OCI-LY1 (cell line): ENCODE measurements at regions not wholly inside any gene's neighbourhood (a gene's known extent, or its start where the extent isn't known, plus 50 kb on each side); places are given as distances from the start of the nearest gene placed in this dataset.

ENCODE experiments used
- H2AFZ ChIP-seq: fragments of 200-600 bp; sonication (generic), shearing (Covaris generic); 2 replicates; pipeline ENCODE4 v1.6.0; 2014; ENCODE audit warnings: antibody characterized with exemption, mild to moderate bottlenecking, low read length
- H3F3A ChIP-seq: fragments of 200-600 bp; sonication (generic), shearing (Covaris generic); 2 replicates; pipeline ENCODE4 v1.6.0; 2014; ENCODE audit warnings: mild to moderate bottlenecking, antibody characterized with exemption, low read length, moderate library complexity; ENCODE audit not compliant: insufficient read depth
- H3K27ac ChIP-seq: fragments of 200-600 bp; sonication (generic); 2 replicates; pipeline ENCODE4 v1.5.1; 2014; ENCODE audit warnings: low read length, mixed run types, mild to moderate bottlenecking, low read depth; ENCODE audit not compliant: poor library complexity, severe bottlenecking
- H3K27me3 ChIP-seq: fragments of 200-600 bp; sonication (generic); 2 replicates; pipeline ENCODE4 v1.6.0; 2014; ENCODE audit warnings: antibody characterized with exemption, mild to moderate bottlenecking, low read length, moderate library complexity; ENCODE audit not compliant: insufficient read depth
- H3K36me3 ChIP-seq: fragments of 200-600 bp; sonication (generic); 2 replicates; pipeline ENCODE4 v1.6.1; 2014; ENCODE audit warnings: mild to moderate bottlenecking, antibody characterized with exemption, low read length, moderate library complexity, mixed read lengths; ENCODE audit not compliant: insufficient read depth
- H3K4me1 ChIP-seq: fragments of 200-600 bp; sonication (generic); 2 replicates; pipeline ENCODE4 v1.5.1; 2014; ENCODE audit warnings: mild to moderate bottlenecking, low read length, moderate library complexity; ENCODE audit not compliant: insufficient read depth, severe bottlenecking
- H3K4me2 ChIP-seq: fragments of 200-600 bp; sonication (generic), shearing (Covaris generic); 2 replicates; pipeline ENCODE4 v1.6.1; 2014; ENCODE audit warnings: low read length
- H3K4me3 ChIP-seq: fragments of 200-600 bp; sonication (generic); 2 replicates; pipeline ENCODE4 v1.5.1; 2014; ENCODE audit warnings: low read length, low read depth, mild to moderate bottlenecking, mixed read lengths; ENCODE audit not compliant: poor library complexity, severe bottlenecking
- H3K79me2 ChIP-seq: fragments of 200-600 bp; shearing (Covaris generic); 2 replicates; pipeline ENCODE4 v1.6.1; 2016; ENCODE audit warnings: mixed run types, low read length, mixed read lengths; ENCODE audit not compliant: insufficient read depth
- H3K9ac ChIP-seq: fragments of 200-600 bp; sonication (generic), shearing (Covaris generic); 2 replicates; pipeline ENCODE4 v1.6.1; 2014; ENCODE audit warnings: mild to moderate bottlenecking, low read length, mixed read lengths
- H3K9me2 ChIP-seq: fragments of 200-600 bp; sonication (generic), shearing (Covaris generic); 2 replicates; pipeline ENCODE4 v1.6.1; 2014; ENCODE audit warnings: low read depth, mild to moderate bottlenecking, low read length, mixed read lengths
- H3K9me3 ChIP-seq: fragments of 200-600 bp; shearing (Covaris generic); 2 replicates; pipeline ENCODE4 v1.6.1; 2014; ENCODE audit warnings: low read length, mixed read lengths
- H4K20me1 ChIP-seq: fragments of 200-600 bp; sonication (generic), shearing (Covaris generic); 2 replicates; pipeline ENCODE4 v1.6.0; 2016; ENCODE audit warnings: mild to moderate bottlenecking, low read length; ENCODE audit not compliant: insufficient read depth
- CTCF ChIP-seq: fragments of 200-600 bp; sonication (generic), shearing (Covaris generic); IDR thresholded peaks from 2 replicates; pipeline ENCODE4 v1.5.1; 2017; ENCODE audit warnings: mild to moderate bottlenecking, antibody characterized with exemption, low read length, moderate library complexity, mixed read lengths
- EZH2 ChIP-seq: fragments of 200-600 bp; sonication (generic), shearing (Covaris generic); IDR thresholded peaks from 2 replicates; pipeline ENCODE4 v1.8.0; 2017; ENCODE audit warnings: borderline replicate concordance, mixed run types, mild to moderate bottlenecking, antibody characterized with exemption, low read length, moderate library complexity, mixed read lengths

GRCh38 chr17:79395545-79395944 lies 215.3 kb downstream of the RBFOX3 start:
- Histone ChIP-seq H3F3A (no peaks in the 10 kb centered on the region), H3K9me2 (no peaks in the 10 kb centered on the region), H3K36me3 (no peaks in the 10 kb centered on the region), H3K27ac (no peak overlapping the region), H3K27me3 (peaks cover 4% of the 10 kb centered on the region; the same call in 1 of the 2 replicates), H3K79me2 (no peaks in the 10 kb centered on the region), H4K20me1 (no peaks in the 10 kb centered on the region), H2AFZ (no peak overlapping the region), H3K4me3 (no peak overlapping the region), H3K9ac (no peak overlapping the region), H3K4me2 (no peak overlapping the region), H3K9me3 (no peaks in the 10 kb centered on the region), H3K4me1 (no peaks in the 10 kb centered on the region)
- TF ChIP-seq CTCF (no peak), EZH2 (no peak)

- H3K36me3 ChIP-seq: no peaks in the 10 kb centered on the region
- no peaks in the 10 kb centered on the region for H3F3A ChIP-seq
- H3K79me2 ChIP-seq: no peaks in the 10 kb centered on the region
- H3K9me3 ChIP-seq: no peaks in the 10 kb centered on the region
- TF ChIP-seq CTCF: no peak
- TF ChIP-seq EZH2: no peak
- H4K20me1 ChIP-seq: no peaks in the 10 kb centered on the region
- H3K4me3 ChIP-seq: no peak overlapping the region
- no peaks in the 10 kb centered on the region for H3K4me1 ChIP-seq
- H3K9ac ChIP-seq: no peak overlapping the region
- H3K4me2 ChIP-seq: no peak overlapping the region
- no peak overlapping the region for H2AFZ ChIP-seq
- no peaks in the 10 kb centered on the region for H3K9me2 ChIP-seq
- H3K27ac ChIP-seq: no peak overlapping the region
- peaks cover 4% of the 10 kb centered on the region; the same call in 1 of the 2 replicates for H3K27me3 ChIP-seq
Measured at GRCh38 chr17:79395066-79395465, 215.8 kb downstream of the RBFOX3 start.

GRCh38 chr17:79393358-79394052 lies 217.3 kb downstream of the RBFOX3 start:
- Histone ChIP-seq H4K20me1 (no peaks in the 10 kb centered on the region), H3K9me2 (no peaks in the 10 kb centered on the region), H3F3A (no peaks in the 10 kb centered on the region), H3K27ac (no peak overlapping the region), H3K4me2 (no peak overlapping the region), H3K79me2 (no peaks in the 10 kb centered on the region), H3K27me3 (peaks cover 7% of the 10 kb centered on the region; the same call in 1 of the 2 replicates), H3K4me3 (no peak overlapping the region), H3K36me3 (no peaks in the 10 kb centered on the region), H3K9me3 (no peaks in the 10 kb centered on the region), H2AFZ (no peak overlapping the region), H3K4me1 (no peaks in the 10 kb centered on the region), H3K9ac (no peak overlapping the region)
- TF ChIP-seq EZH2 (no peak), CTCF (peak; percentile 94)
